MM.1S (cell line): ENCODE measurements at regions not wholly inside any gene's neighbourhood (a gene's known extent, or its start where the extent isn't known, plus 50 kb on each side); places are given as distances from the start of the nearest gene placed in this dataset.
"Not testable (repeated sequence)": the region's sequence is repeated elsewhere in the genome, so short reads cannot be mapped to it uniquely, and the experiment has no call there.

Experiments used
- EZH2phosphoT487 ChIP-seq: fragments of 300-600 bp; sonication (generic); IDR thresholded peaks from 2 replicates; pipeline ENCODE4 v1.6.1; 2018; ENCODE audit warnings: antibody characterized with exemption, low read length
- TF ChIP-seq, protein P1 (sequence below): fragments of 300-600 bp; sonication (generic); IDR thresholded peaks from 2 replicates; pipeline ENCODE4 v1.5.1; 2016; ENCODE audit warnings: antibody characterized with exemption, low read length, mixed read lengths

DNA sequence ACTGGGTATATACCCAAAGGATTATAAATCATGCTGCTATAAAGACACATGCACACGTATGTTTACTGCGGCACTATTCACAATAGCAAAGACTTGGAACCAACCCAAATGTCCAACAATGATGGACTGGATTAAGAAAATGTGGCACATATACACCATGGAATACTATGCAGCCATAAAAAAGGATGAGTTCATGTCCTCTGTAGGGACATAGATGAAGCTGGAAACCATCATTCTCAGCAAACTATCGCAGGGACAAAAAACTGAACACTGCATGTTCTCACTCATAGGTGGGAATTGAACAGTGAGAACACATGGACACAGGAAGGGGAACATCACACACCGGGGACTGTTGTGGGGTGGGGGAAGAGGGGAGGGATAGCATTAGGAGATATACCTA, 1211.0 kb downstream of the FSCB start:
- TF ChIP-seq, protein P1, sequence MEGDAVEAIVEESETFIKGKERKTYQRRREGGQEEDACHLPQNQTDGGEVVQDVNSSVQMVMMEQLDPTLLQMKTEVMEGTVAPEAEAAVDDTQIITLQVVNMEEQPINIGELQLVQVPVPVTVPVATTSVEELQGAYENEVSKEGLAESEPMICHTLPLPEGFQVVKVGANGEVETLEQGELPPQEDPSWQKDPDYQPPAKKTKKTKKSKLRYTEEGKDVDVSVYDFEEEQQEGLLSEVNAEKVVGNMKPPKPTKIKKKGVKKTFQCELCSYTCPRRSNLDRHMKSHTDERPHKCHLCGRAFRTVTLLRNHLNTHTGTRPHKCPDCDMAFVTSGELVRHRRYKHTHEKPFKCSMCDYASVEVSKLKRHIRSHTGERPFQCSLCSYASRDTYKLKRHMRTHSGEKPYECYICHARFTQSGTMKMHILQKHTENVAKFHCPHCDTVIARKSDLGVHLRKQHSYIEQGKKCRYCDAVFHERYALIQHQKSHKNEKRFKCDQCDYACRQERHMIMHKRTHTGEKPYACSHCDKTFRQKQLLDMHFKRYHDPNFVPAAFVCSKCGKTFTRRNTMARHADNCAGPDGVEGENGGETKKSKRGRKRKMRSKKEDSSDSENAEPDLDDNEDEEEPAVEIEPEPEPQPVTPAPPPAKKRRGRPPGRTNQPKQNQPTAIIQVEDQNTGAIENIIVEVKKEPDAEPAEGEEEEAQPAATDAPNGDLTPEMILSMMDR: not testable (repeated sequence)
- not testable (repeated sequence) for TF ChIP-seq EZH2phosphoT487
